NCI-H146 treated with DMSO at 0.1 percent for 48 hours (cell line): ENCODE measurements at regions not wholly inside any gene's neighbourhood (a gene's known extent, or its start where the extent isn't known, plus 50 kb on each side); places are given as distances from the start of the nearest gene placed in this dataset.

ENCODE experiments used
- DNase-seq: peaks from one replicate; lab custom pipeline; 2025; ENCODE audit not compliant: unreplicated experiment; lab: John Stamatoyannopoulos, UW

DNA sequence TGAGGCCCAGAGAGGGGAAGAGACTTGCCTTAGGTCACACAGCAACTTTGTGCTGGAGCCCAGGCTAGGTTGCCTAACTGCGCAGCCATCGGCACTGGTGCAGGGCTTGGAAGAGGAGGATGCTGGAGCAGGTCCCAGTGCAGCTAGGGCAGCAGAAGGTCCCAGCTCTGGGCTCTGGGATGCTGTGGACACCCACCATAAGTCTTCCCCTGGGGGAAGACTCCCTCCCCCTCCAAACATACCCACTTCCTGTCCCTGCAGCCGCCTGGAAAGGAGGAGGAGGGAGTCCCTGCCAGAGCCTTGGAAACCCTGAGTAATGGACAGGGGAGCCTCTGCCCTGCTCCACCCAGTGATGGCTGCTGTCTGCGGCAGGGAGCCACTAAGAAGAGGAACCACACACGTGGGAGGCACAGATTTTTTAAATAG, 93.6 kb downstream of the NCR2 start:
- no peak for DNase-seq

DNA sequence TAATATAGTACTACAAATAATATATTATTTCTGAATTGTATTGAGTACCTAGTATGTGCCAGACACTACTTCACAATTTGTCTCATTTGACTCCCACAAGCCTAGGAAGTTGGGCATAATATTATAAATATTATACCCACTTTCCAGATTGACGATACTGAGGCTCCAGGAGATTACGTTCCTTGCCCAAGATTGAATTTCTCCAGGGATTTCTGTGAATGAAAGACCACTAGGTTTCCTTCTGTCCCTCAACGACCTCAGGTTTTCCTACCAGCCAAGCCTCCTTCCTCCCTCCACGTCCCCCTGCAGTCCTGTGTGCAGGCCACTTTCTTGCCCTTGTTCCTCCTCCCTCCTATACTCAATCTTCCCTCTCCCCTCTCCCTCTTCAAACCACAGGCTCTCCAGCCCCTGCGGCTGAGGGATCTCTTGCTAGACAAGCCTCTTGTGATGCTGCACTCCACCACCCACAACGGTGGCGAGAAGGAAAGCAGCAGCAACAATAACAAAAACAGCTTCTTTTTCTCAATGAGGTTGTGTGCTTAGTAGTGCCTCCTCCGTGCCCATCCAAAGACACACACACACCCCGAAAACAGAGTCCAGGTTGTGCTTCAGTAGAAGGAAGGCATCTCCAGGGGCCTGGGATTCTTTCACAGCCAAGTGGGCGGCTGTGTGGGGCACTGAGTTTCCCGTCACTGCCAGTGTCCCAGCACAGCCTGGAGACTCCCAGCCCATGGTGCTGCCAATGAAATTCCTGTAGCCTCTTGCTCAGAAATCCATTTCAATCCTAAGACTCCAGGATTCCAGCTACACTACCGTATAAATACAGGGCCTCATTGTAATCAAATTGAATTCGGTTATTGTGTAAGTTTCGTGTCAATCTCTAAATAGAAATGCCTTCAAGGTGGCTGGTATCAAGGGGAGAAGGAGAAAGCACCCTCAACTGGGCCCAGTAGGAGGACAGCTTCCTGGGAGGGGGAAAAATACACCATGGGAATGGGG, 94.4 kb downstream of the NCR2 start:
- no peak for DNase-seq

DNA sequence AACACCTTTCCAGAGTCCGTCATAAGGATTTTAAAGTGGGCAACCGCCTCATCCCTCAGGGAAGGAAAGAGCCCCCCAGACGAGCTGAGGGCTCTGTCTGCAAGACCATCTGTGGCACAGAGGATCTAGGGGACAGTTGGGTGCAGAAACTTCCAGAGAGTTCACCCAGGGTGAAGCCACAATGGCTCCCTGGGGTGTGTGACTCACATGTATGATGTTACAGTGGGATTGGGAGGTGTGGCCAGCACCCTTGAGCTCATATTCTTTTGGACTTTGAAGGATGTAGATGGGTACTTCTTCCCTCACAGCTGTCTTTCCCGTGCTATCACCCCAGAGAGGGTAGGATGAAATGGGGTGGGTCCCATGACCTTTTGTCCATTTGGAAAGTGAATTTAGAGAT, 95.5 kb downstream of the NCR2 start:
- DNase-seq: no peak

DNA sequence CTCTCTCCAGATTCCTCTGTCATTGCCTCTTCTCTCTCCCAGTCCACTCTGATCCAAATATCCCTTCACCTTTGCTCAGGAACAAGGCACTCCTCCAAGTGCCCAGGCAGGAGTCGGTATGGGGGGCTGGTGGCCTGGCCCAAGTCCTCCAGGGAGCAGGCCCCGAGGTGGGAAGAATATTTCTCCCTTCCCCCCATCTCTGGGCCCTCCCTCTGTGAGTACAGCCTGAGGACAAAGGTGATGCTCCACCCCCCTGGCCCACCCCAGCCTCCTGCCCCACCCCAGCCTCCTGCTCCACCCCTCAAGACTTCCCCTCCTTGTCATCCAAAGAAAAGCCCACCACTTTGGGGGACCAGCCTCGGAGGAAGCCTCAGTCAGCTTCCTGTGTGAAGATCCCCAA, 96.9 kb downstream of the NCR2 start:
- DNase-seq: no peak

DNA sequence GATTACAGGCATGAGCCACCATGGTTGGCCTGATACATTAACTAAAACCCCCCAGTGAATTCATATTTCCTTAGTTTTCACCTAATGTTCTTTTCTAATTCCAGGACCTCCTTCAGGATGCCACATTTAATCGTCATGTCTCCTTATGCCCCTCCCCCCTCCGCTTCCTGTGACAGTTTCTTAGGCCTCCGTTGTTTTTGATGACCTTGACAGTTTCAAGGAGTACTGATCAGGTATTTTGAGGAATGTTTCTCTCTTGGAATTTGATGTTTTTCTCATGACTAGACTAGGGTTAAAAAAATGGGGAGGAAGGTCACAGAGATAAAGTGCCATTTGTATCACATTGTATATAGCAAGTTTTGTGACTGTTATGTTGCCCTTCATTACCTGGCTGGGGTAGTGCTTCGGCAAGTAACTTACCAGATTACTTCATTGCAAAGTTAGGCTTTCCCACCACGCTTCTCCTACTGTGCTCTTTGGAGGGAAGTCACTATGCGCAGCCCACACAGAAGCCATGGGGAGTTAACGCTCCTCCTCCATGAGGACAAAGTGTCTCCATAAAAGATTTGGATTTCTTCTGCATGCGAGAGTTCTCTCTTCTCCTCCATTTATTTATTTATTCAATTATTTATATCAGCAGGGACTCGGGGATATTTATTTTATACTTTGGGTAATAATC, 99.5 kb downstream of the NCR2 start:
- no peak for DNase-seq

DNA sequence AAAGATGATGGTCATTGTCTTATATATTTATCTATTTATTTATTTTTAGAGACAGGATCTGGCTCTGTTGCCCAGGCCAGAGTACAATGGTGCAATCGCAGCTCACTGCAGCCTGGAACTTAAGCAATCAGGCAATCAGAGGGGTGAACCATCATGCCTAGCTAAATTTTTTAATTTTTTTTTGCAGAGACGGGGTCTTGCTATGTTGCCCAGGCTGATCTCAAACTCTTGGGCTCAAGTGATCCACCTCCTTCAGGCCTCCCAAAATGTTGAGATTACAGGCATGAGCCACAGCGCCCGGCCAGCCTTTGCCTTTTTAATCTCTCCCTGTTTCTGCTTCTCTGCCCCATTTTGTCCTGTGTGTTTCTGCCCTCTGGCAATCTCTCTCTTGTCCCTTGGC, 102.2 kb downstream of the NCR2 start:
- DNase-seq: no peak

DNA sequence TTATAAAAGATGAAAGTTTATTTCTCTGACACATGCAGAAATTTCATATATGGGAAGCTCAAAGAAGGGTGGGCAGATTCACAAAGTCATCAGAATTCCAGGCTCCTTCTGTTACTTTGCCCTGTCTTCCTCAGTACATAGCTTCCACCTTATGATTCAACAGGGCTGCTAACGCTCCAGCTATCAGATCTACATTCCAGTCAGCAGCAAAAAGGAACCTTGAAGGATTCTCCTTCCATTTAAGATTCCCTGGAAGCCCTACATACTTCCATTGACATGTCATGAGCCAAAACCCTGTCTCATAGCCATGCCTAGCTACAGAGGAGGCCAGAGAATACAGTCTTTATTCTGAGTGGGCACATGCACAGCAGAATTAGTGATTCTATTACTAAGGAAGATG, 103.3 kb downstream of the NCR2 start:
- DNase-seq: no peak

DNA sequence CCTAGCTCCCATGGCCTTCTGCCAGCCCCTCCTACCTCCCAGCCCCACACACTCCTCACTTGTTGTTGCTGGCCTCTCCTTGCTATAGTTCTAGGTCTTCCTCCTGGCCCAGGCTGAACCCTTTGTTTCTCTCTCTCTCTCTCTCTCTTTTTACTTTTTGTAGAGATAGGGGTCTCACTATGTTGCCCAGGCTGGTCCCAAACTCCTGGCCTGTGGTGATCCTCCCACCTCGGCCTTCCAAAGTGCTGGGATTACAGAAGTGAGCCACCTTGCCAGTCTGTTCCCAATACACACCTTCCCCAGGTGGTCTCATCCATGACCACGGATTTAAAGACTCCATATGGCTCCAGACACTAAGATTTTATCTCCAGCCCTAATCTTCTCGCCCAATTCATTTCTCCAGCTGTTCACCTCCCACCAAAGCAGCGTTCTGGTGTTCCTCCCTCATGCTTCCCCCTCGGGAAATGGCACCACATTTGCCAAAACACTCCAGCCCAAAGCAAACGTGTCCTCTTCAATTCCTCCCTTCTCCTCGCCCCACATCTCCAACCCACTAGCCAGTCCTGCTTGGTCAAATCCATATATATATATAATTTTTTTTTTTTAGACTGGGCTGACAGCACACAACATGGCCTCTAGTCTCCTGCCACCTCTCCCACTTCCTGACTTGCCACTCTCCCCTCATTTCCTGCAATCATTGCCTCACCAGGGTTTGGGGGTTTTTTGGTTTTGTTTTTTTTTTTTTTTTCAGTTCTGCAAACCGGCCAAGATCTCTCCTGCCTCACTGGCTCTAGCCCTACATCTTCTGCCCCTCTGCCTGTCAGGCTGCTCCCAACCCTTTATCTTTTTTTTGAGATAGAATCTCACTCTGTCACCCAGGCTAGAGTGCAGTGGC, 104.4 kb downstream of the NCR2 start:
- DNase-seq: no peak

DNA sequence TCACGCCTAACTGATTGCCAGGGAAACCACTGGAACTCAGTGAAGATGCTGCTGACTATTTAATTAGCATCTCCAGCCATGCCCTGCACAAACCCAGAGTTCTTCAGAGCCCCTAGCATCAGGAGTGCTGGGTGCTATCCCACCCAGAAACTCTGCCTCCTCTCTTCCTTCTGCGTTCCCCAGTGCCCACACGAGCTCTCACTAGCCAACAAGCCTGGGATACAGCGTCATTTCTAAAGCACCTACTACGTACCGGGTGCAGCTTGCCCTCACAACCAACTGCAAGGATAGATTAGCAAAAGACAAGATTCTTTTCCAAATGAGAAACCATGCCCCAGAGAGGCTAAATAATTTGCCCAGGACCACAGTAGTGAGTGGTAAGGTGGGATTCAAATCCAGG, 105.2 kb upstream of the FOXP4 start:
- no peak for DNase-seq

DNA sequence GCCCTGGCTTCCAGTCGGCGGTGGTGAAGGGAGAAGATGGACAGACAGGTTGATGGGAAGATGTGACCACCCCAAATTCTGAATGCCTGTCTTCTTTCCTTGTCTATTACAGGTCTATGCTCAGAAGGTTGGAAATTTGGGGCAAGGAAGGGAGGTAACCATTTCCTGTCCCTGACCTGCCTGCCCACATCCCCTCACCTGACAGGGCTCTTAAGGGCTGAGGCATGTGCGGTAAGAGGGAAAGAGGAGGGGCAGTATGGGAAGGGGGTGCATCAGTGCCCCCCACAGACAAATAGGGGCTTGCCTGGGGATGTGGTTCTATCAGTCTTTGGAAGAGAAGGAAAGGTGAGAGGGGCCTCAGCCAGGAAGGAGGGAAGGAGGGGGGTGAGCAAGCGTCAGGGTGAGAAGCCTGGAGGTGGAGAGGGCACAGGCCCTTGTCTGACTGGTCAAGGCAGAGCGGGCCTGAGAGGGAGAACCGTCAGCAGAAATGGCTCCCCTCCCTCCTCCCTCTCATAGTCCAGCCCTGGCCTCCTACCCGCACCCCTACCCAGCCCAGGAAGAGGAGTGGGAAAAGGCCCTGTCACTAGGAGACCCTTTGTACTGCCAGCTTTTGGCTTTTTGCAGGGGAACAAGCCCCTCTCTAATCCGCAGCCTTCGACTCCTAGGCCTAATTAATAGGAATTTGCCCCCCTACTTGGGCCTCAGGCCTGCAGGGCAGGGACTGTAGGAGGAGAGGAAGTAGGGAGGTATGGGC, 104.4 kb upstream of the FOXP4 start:
- no peak for DNase-seq

DNA sequence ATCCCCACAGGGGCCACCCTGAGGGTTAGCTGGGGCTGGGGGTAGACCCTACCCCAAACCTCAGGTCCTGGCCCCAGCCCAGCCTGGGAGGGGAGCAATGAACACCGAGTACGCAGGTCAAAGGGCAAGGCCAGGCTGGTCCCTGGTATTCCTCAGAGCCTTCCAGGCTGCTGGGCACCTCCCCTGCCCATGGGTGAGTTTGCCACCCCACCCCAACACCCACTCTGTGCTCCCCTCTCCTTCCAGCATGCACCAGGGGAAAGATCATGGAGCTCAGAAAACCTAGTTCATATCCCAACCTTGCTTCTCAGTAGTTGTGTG, 103.9 kb upstream of the FOXP4 start:
- DNase-seq: no peak

DNA sequence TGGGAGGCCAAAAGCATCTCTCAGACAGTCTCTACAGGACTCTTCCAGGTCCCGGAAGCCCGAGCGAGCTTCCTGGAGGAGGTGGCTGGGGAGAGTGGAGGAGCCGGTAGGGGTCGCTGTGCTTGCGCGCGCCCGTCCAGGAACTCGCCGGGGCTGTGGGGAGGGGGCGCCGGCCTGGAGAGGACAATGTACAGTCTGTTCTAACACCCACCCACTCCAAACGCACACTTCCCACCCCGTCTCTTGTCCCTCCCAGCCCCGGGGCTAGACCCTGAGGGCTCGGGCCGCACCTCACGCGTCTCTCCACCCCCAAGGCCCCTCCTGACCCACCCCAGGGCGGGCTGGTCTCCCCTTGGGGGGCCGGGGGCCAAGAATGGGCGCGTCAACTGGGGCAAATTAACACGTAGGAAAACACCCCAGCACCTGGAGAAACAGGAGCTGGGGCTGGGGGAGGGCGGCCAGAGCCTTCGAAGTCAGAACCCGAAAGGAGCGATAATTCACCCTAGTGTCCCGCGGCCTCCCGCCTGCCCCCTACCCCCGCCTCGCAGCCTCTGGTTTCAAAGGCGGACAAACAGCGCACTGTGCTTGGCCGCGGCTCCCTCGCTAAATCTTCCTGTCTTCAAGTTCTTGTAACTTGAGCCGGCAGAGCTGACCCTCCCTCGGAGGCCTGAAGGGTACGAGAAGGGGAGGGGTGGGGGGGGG, 103.2 kb upstream of the FOXP4 start:
- peak; percentile 31 for DNase-seq

DNA sequence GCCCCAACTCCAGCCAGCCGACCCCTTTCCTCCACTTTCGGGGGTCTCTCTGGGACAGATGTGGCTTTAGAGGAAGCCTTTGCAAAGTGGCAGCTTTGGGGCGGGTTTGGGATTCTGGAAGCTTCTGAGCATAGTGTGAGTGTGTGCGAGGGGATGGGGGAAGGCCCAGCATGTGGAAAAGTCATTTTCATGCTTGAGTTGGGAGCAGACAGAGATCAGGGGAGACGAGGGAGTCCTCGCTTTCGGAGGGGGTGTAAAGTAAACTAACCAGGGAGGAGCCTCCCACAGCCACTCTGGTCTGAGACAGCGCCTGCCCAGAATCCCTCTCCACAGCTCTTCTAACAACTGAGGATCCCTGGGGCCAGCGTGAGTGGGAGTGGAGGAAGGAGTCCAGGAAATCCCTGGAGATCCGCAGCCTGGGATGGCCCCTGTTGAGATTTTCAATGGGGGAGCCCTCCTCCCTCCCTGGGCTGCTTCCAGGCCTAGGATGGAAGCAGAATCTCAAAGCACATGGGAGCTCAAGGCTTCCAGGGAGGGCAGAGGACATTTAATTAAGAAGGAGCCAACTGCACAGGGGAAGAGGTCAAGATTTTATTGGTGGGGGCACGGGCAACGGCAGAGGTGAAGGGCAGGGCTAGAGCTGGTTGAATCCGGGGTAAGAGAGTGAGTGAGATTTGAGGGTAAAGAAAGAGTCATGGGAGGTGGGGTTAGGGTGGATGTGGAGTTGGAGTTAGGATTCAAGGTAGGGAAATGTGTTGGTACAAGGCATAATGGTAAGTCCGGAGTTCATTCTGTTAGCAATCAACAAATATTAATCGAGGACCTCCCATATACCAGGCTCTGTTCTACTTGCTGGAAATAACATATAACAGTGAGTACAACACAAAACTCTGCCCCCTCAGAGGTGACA, 102.3 kb upstream of the FOXP4 start:
- DNase-seq: no peak

DNA sequence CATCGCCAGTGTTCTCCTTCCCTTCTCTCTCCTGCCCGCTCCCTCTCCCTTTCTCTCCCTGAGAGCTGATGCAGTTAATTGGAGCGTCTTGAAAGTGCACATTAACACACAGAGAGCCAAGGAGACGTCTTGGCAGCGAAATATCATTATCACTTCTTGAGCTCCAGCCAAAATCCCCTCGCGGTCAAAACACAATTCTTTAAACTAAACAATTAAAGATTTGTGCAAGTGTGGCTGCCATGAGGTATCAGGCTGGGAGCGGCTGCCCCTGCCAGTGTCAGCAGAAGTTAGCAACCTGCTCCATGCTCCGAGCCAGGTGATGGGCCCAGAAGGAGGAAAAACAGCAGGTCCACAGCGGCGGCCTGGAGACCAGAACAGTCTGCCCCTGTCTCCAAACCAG, 100.9 kb upstream of the FOXP4 start:
- no peak for DNase-seq

DNA sequence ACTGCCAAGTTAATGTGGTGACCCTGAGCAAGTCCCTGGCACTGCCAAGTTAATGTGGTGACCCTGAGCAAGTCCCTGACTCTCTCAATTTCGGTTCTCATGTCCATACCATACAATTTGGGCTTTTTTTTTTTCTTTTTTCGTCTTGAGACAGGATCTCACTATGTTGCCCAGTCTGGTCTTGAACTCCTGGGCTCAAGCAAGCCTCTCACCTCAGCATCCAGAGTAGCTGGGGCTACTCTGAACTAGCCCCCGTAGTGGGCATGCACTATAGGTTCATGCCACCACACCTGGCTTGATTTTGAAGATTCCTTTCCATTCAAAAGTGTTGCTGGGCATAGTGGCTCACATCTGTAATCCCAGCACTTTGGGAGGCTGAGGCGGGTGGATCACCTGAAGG, 100.0 kb upstream of the FOXP4 start:
- no peak for DNase-seq

DNA sequence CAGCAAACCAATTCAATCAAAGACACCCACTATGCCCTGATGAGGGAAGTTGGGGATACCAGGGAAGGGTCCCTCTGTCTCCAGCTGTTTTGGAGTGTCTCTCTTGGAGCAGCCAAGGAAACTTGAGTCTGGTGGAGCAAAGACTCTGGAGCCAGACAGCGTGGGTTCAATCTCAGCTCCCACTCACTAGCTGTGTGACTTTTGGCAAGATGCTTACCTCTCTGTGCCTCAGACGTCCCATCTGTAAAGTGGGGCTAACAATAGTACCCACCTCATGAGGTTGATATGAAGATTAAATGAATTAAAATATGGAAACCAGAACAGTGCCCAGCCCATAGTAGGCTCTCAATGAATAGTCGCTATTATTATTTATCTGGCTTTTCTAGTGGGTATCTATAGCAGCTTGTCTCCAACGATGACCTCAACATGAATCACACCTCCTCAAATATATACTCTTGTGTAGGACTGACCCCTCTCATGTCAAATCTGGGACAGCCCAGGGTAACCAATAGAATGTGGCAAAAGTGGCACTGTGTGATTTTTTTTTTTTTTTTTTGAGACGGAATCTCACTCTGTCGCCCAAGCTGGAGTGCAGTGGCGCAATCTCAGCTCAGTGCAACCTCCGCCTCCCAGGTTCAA, 99.2 kb upstream of the FOXP4 start:
- no peak for DNase-seq

DNA sequence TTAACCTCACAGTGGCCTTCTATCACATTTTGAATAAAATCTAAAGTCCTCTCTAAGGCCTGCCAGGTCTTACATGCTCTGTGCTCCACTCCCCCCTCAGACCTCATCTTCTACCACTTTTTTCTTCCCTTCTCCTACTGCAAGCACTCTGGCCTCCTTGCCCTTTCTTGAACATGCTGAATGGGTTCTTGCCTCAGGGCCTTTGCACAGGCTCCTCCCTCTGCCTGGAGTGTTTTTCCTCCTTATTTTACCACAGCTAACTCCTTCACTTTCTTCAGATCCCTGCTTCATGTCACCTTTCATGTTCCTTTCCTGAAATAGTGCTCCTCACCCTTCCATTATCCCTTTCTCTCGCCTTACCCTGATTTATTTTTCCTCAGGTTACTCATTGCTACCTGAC, 97.9 kb upstream of the FOXP4 start:
- DNase-seq: no peak

DNA sequence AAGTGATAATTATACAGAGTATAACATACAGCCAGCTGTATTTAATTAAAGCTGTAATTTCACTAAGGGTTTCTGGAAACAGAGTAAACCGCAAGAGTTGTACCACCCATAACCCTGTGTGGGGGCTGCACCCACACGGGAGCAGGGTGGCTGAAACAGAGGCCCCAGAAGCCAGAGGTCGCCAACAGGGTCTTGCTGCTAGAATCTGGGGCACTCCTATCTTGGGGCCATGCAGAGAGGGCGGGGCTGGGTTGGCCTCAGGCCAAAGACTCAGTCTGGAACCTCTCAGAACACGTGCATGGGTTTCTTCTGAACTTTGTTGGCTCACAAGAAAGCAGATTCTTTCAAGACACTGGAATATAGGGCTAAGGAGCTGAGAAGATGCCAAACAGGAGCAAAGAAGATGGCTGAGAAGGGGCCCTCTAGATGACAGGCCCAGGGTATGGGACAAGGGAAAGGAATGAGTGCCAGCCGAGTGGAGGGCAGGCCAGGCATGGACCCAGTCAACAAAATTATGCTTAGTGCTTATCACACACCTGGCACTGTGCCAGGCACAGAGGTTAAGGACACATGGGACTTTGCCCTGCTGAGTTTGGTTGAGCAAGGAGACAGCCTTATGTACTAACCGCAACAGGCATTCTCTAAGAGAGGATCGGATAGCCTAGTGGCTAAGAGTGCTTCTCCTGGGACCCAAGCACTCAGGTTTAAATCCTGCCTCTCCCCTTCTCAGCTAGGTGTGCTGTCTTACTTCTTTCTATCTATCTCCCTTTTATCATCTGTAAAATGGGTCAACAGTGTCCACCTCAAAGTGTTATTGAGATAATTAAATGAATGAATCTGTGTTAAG, 96.6 kb upstream of the FOXP4 start:
- DNase-seq: no peak
